OCI-LY3 (cell line): ENCODE measurements at regions not wholly inside any gene's neighbourhood (a gene's known extent, or its start where the extent isn't known, plus 50 kb on each side); places are given as distances from the start of the nearest gene placed in this dataset.

Experiments
- H2AFZ ChIP-seq: fragments of 200-600, 300-600 bp; shearing (Covaris generic); 2 replicates; pipeline ENCODE4 v1.6.0; 2014; ENCODE audit warnings: antibody characterized with exemption, low read depth, low read length
- H3K27ac ChIP-seq: fragments of 200-600, 300-600 bp; sonication (generic); 2 replicates; pipeline ENCODE4 v1.5.1; 2014; ENCODE audit warnings: mild to moderate bottlenecking, low read length, moderate library complexity, mixed read lengths
- H3K27me3 ChIP-seq: fragments of 200-600, 300-600 bp; sonication (generic); 2 replicates; pipeline ENCODE4 v1.6.1; 2014; ENCODE audit warnings: low read depth, low read length, mixed read lengths
- H3K36me3 ChIP-seq: fragments of 200-600, 300-600 bp; sonication (generic); replicated peaks from 2 replicates; pipeline ENCODE3; 2014; ENCODE audit warnings: low read depth, low read length, mixed read lengths
- H3K4me1 ChIP-seq: fragments of 300-600, 200-600 bp; sonication (generic); 2 replicates; pipeline ENCODE4 v1.6.1; 2014; ENCODE audit warnings: low read length, mixed read lengths
- H3K4me2 ChIP-seq: fragments of 200-600, 300-600 bp; sonication (generic); 2 replicates; pipeline ENCODE4 v1.6.1; 2014; ENCODE audit warnings: low read length, mixed read lengths
- H3K4me3 ChIP-seq: fragments of 300-600, 200-600 bp; sonication (generic); 2 replicates; pipeline ENCODE4 v1.5.1; 2014; ENCODE audit warnings: antibody characterized with exemption, mild to moderate bottlenecking, low read length, moderate library complexity
- H3K79me2 ChIP-seq: fragments of 300-600, 200-600 bp; shearing (Covaris generic); 2 replicates; pipeline ENCODE4 v1.6.1; 2014; ENCODE audit warnings: mild to moderate bottlenecking, low read length, mixed read lengths
- H3K9ac ChIP-seq: fragments of 300-600, 200-600 bp; shearing (Covaris generic); 2 replicates; pipeline ENCODE4 v1.6.0; 2014; ENCODE audit warnings: mild to moderate bottlenecking, low read length, moderate library complexity
- H3K9me3 ChIP-seq: fragments of 200-600, 300-600 bp; shearing (Covaris generic); 2 replicates; pipeline ENCODE4 v1.6.1; 2014; ENCODE audit warnings: low read length, mixed read lengths; ENCODE audit not compliant: insufficient read depth
- H4K20me1 ChIP-seq: fragments of 200-600, 300-600 bp; sonication (generic); 2 replicates; pipeline ENCODE4 v1.6.1; 2016; ENCODE audit warnings: low read length, mixed read lengths; ENCODE audit not compliant: insufficient read depth
- EZH2phosphoT487 ChIP-seq: fragments of 200-600 bp; shearing (Covaris generic); IDR thresholded peaks from 2 replicates; pipeline ENCODE4 v1.6.1; 2018; ENCODE audit warnings: antibody characterized with exemption, mixed run types, low read depth
- TF ChIP-seq, protein P1 (sequence below): fragments of 200-600, 300-600 bp; sonication (generic); IDR thresholded peaks from 2 replicates; pipeline ENCODE4 v1.5.1; 2014; ENCODE audit warnings: antibody characterized with exemption, low read length, low read depth

DNA sequence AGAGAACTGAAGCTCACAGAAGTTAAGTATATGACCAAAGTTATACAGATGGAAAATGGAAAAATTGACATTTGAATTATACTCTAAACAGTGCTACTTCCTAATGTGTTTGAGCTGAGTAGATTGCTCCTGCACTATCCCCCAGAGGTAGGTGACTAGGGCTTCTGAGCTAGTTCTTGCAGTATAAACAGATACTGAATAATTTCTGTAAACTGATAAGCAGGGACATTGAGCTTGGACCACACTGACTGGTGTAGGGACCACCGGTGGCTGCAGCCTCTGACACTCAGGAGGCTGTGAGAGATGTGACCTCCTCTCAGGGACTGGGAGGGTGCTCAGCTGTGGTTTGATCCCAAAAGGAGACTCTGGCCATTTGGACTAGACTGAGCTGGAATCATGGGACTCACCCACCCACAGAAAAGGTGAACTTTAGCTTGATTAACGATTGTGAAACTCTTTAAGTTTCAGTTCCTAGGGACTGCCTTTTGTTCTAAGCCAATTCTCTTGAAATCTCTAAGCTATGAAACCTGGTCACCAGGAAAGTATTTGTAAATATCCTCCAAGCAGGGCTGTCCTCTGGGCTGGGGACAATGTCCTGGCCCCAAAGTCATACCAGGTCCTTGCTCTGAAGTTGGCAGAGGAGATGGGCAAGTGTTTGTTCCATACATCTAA is 291.5 kb downstream of the SEC61B start:
- peaks cover 59% of the 10 kb centered on the region for H3K4me1 ChIP-seq
- no peak overlapping the region for H2AFZ ChIP-seq
- H4K20me1 ChIP-seq, result no peaks in the 10 kb centered on the region
- no peak for TF ChIP-seq EZH2phosphoT487
- TF ChIP-seq, protein P1, sequence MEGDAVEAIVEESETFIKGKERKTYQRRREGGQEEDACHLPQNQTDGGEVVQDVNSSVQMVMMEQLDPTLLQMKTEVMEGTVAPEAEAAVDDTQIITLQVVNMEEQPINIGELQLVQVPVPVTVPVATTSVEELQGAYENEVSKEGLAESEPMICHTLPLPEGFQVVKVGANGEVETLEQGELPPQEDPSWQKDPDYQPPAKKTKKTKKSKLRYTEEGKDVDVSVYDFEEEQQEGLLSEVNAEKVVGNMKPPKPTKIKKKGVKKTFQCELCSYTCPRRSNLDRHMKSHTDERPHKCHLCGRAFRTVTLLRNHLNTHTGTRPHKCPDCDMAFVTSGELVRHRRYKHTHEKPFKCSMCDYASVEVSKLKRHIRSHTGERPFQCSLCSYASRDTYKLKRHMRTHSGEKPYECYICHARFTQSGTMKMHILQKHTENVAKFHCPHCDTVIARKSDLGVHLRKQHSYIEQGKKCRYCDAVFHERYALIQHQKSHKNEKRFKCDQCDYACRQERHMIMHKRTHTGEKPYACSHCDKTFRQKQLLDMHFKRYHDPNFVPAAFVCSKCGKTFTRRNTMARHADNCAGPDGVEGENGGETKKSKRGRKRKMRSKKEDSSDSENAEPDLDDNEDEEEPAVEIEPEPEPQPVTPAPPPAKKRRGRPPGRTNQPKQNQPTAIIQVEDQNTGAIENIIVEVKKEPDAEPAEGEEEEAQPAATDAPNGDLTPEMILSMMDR, result no peak
- no peaks in the 10 kb centered on the region for H3K79me2 ChIP-seq
- H3K4me3 ChIP-seq, result peak overlapping the region; percentile 15; the same call in 1 of the 2 replicates
- H3K27ac ChIP-seq, result peak overlapping the region; percentile 13
- H3K4me2 ChIP-seq, result peak overlapping the region; percentile 68
- H3K27me3 ChIP-seq, result no peaks in the 10 kb centered on the region
- H3K9me3 ChIP-seq, result no peaks in the 10 kb centered on the region
- H3K9ac ChIP-seq, result no peak overlapping the region
- no peaks in the 10 kb centered on the region for H3K36me3 ChIP-seq

DNA sequence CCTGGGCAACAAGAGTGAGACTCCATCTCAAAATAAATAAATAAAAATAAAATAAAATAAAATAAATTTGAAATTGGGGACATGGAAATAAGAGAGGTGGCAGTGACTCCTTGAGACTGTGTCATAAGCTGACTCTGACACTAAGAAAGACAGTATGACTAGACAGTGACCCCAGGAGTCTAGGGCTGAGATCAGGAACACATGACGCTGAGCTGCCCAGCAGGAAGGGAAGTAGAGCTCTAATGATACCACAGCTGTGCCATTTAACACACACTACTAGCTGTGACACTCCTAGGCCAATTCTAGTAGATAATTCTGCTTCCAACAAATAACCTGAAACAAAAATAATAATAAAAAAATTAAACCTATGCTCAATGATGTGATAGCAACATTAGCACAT is 293.0 kb downstream of the SEC61B start:
- no peak for TF ChIP-seq EZH2phosphoT487
- TF ChIP-seq, protein P1, result peak; percentile 16; the same call in 1 of the 2 replicates
- Histone ChIP-seq H3K27me3 (no peaks in the 10 kb centered on the region), H3K36me3 (no peaks in the 10 kb centered on the region), H3K9me3 (no peaks in the 10 kb centered on the region), H3K9ac (no peak overlapping the region), H3K79me2 (no peaks in the 10 kb centered on the region), H2AFZ (no peak overlapping the region), H3K27ac (no peak overlapping the region), H4K20me1 (no peaks in the 10 kb centered on the region), H3K4me3 (no peak overlapping the region), H3K4me1 (peaks cover 51% of the 10 kb centered on the region), H3K4me2 (peak overlapping the region; percentile 63; the same call in 1 of the 2 replicates)

DNA sequence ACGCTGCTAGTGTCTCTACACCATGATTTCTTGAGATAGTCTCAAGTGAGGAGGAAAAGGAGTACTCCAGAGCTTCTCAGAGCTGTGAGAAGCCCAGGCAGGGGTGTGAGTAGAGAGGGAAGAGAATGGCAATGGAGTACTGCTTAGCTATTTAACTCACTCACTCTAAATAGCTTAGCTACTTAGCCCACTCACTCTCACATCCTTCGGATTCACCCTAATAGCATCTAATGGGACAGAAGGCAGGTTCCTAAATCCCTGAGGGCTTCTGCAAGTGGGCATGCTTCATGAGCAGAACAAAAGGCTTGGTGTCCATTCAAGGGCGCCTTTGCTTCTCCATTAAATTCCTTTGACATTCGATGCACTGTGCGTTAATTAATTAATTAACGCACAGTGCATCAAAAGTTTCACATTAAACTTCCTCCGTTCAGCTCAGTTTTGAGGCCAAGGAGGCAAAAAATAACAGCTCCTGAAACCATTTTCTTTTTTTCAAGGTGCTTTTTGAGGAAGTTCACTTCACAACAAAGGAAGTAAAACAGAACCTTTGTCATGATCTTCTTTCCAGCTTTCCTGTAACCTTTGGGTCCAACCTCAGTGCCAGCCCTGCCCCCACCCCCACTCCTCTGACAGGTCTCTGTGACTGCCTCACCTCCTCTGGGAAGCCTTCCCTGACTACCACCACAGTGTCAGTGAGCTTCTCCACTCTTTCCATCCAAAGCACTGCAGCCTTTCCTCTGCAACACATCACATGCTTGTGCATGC is 294.0 kb downstream of the SEC61B start:
- Histone ChIP-seq H3K4me3 (peak overlapping the region; percentile 18; the same call in 1 of the 2 replicates), H3K36me3 (no peaks in the 10 kb centered on the region), H3K27ac (no peak overlapping the region), H3K4me2 (peak overlapping the region; percentile 63), H3K4me1 (peaks cover 41% of the 10 kb centered on the region), H3K9me3 (no peaks in the 10 kb centered on the region), H2AFZ (peak overlapping the region; percentile 38; the same call in 1 of the 2 replicates), H4K20me1 (no peaks in the 10 kb centered on the region), H3K27me3 (no peaks in the 10 kb centered on the region), H3K79me2 (no peaks in the 10 kb centered on the region), H3K9ac (no peak overlapping the region)
- TF ChIP-seq, protein P1, result no peak
- TF ChIP-seq EZH2phosphoT487, result no peak

DNA sequence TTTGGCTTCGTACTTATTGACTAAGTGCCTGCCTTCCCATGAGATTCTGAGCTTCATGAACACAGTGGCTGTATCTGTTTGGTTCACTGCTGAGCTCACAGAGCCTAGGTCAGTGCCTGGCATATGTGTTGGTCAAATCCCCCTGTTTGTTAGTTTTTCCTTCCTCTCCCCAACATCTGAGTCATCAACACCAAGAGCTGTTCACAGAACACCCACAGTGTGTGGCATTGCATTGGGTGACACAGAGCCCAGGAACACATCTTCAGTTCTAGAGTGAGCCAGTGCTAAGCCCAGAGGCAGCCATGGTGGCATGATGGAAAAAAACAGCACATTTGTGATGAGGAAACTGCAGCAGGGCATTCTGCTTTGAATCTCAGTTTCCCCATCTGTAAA is 294.6 kb downstream of the SEC61B start:
- H3K4me2 ChIP-seq, result peak overlapping the region; percentile 63; the same call in 1 of the 2 replicates

More for the DNA sequence above, 294.6 kb downstream of the SEC61B start:
- Histone ChIP-seq H3K36me3 (no peaks in the 10 kb centered on the region), H2AFZ (no peak overlapping the region), H3K9ac (no peak overlapping the region), H3K4me3 (no peak overlapping the region), H3K79me2 (no peaks in the 10 kb centered on the region), H3K27me3 (no peaks in the 10 kb centered on the region), H4K20me1 (no peaks in the 10 kb centered on the region), H3K4me1 (peaks cover 41% of the 10 kb centered on the region), H3K27ac (no peak overlapping the region), H3K9me3 (no peaks in the 10 kb centered on the region)
- TF ChIP-seq, protein P1, result no peak
- no peak for TF ChIP-seq EZH2phosphoT487
